PC-9 (cell line): ENCODE measurements at regions not wholly inside any gene's neighbourhood (a gene's known extent, or its start where the extent isn't known, plus 50 kb on each side); places are given as distances from the start of the nearest gene placed in this dataset.
"Not testable (repeated sequence)": the region's sequence is repeated elsewhere in the genome, so short reads cannot be mapped to it uniquely, and the experiment has no call there.

Source experiments
- BruUV-seq: library from RNA; stranded (reverse); fragments of 400-500 nt; replicated peaks from 2 replicates; lab custom pipeline; 2021; lab: Mats Ljungman, UMichigan
- CTCF ChIA-PET: fragments of 300-600 bp; sonication (Branson Sonifier 250); formaldehyde crosslinking; loops from one replicate; lab custom pipeline; 2022; ENCODE audit warnings: antibody characterized with exemption; lab: Charles Lee
- POLR2A ChIA-PET: fragments of 300-600 bp; sonication (Branson Sonifier 250); formaldehyde crosslinking; loops from one replicate; lab custom pipeline; 2022; ENCODE audit warnings: antibody characterized with exemption; ENCODE audit not compliant: unreplicated experiment; lab: Charles Lee
- DNase-seq, 2 experiments: peaks; one replicate each; pipeline versions ENCODE4 v3.0.0 to v3.0.0-alpha.2; 2015 to 2022; ENCODE audit warnings: mixed read lengths in 1 of 2
- H2AFZ ChIP-seq: fragments of 200-600 bp; sonication (generic); 2 replicates; pipeline ENCODE4 v1.8.1; 2017; ENCODE audit warnings: antibody characterized with exemption
- H3F3A ChIP-seq: fragments of 200-600 bp; sonication (generic); 2 replicates; pipeline ENCODE4 v1.8.1; 2017; ENCODE audit warnings: antibody characterized with exemption, mild to moderate bottlenecking, low read depth; ENCODE audit not compliant: insufficient read depth
- H3K27ac ChIP-seq: fragments of 200-600 bp; sonication (generic); 2 replicates; pipeline ENCODE4 v1.6.1; 2016; ENCODE audit warnings: mixed run types
- H3K27me3 ChIP-seq: fragments of 200-600 bp; sonication (generic); 2 replicates; pipeline ENCODE4 v1.6.1; 2016; ENCODE audit warnings: low read depth, mixed run types; ENCODE audit not compliant: insufficient read depth
- H3K36me3 ChIP-seq: fragments of 200-600 bp; sonication (generic); 2 replicates; pipeline ENCODE4 v1.6.1; 2016; ENCODE audit warnings: low read depth, mixed run types
- H3K4me1 ChIP-seq: fragments of 200-600 bp; sonication (generic); replicated peaks from 2 replicates; pipeline ENCODE4 v1.6.1; 2016; ENCODE audit warnings: mixed run types; ENCODE audit not compliant: insufficient read depth
- H3K4me2 ChIP-seq: fragments of 200-600 bp; sonication (generic); 2 replicates; pipeline ENCODE4 v1.6.1; 2017; ENCODE audit warnings: mixed run types
- H3K4me3 ChIP-seq: fragments of 200-600 bp; sonication (generic); 2 replicates; pipeline ENCODE4 v1.6.1; 2016; ENCODE audit warnings: mixed run types
- H3K79me2 ChIP-seq: fragments of 200-600 bp; sonication (generic); 2 replicates; pipeline ENCODE4 v1.6.1; 2017; ENCODE audit warnings: low read depth, mixed run types
- H3K9me2 ChIP-seq: fragments of 200-600 bp; sonication (generic); 2 replicates; pipeline ENCODE4 v1.8.1; 2017; ENCODE audit warnings: mild to moderate bottlenecking; ENCODE audit not compliant: insufficient read depth
- H3K9me3 ChIP-seq: fragments of 200-600 bp; sonication (generic); 2 replicates; pipeline ENCODE4 v1.8.1; 2016; ENCODE audit warnings: low read depth; ENCODE audit not compliant: insufficient read depth
- H4K20me1 ChIP-seq: fragments of 200-600 bp; sonication (generic); 2 replicates; pipeline ENCODE4 v1.8.1; 2017; ENCODE audit not compliant: insufficient read depth
- EZH2 ChIP-seq: fragments of 200-600 bp; sonication (generic); IDR thresholded peaks from 2 replicates; pipeline ENCODE4 v1.8.0; 2017; ENCODE audit warnings: antibody characterized with exemption, low read depth
- intact Hi-C: fragments of 100-400 bp; cut with micrococcal nuclease; formaldehyde crosslinking; loops from one replicate; pipeline ENCODE4 v1.10.0; 2022; ENCODE audit not compliant: unreplicated experiment
- TF ChIP-seq, protein P1 (sequence below): fragments of 200-600 bp; sonication (generic); conservative IDR thresholded peaks from 2 replicates; pipeline ENCODE4 v1.6.1; 2017; ENCODE audit warnings: mixed run types, antibody characterized with exemption, mild to moderate bottlenecking, moderate library complexity

GRCh38 chr1:30569384-30569783 is 154.0 kb downstream of the MATN1 start:
- H3K9me3 ChIP-seq: no peaks in the 10 kb centered on the region
- no peaks in the 10 kb centered on the region for H3K27me3 ChIP-seq
- no peaks in the 10 kb centered on the region for H3K4me1 ChIP-seq
- no peak overlapping the region for H3K4me2 ChIP-seq
- no peak overlapping the region for H3K27ac ChIP-seq
- intact Hi-C loops: no loop called here
- H2AFZ ChIP-seq: no peak overlapping the region
- no peaks in the 10 kb centered on the region for H3F3A ChIP-seq
- DNase-seq: no peak
- no TSS peak for BruUV-seq
- H3K4me3 ChIP-seq: no peak overlapping the region
- H3K79me2 ChIP-seq: no peaks in the 10 kb centered on the region
- no peaks in the 10 kb centered on the region for H3K36me3 ChIP-seq
- no peak for TF ChIP-seq EZH2
- H3K9me2 ChIP-seq: no peaks in the 10 kb centered on the region
- CTCF ChIA-PET: no interaction called here
- POLR2A ChIA-PET: no interaction called here
- H4K20me1 ChIP-seq: no peaks in the 10 kb centered on the region

- no peak overlapping the region for H3K4me2 ChIP-seq
- H3K27me3 ChIP-seq: no peaks in the 10 kb centered on the region
- ChIA-PET POLR2A (no interaction called here), CTCF (no interaction called here)
- intact Hi-C loops: no loop called here
- no peaks in the 10 kb centered on the region; the same call in 1 of the 2 replicates for H3K9me3 ChIP-seq
- no peaks in the 10 kb centered on the region for H3K4me1 ChIP-seq
- no peaks in the 10 kb centered on the region for H3K9me2 ChIP-seq
- H3F3A ChIP-seq: no peaks in the 10 kb centered on the region
- H3K4me3 ChIP-seq: no peak overlapping the region
- no peaks in the 10 kb centered on the region for H3K79me2 ChIP-seq
- H4K20me1 ChIP-seq: no peaks in the 10 kb centered on the region
- no peak for DNase-seq
- H2AFZ ChIP-seq: no peak overlapping the region
- no peaks in the 10 kb centered on the region for H3K36me3 ChIP-seq
- BruUV-seq: no TSS peak
- TF ChIP-seq EZH2: no peak
- TF ChIP-seq, protein P1, sequence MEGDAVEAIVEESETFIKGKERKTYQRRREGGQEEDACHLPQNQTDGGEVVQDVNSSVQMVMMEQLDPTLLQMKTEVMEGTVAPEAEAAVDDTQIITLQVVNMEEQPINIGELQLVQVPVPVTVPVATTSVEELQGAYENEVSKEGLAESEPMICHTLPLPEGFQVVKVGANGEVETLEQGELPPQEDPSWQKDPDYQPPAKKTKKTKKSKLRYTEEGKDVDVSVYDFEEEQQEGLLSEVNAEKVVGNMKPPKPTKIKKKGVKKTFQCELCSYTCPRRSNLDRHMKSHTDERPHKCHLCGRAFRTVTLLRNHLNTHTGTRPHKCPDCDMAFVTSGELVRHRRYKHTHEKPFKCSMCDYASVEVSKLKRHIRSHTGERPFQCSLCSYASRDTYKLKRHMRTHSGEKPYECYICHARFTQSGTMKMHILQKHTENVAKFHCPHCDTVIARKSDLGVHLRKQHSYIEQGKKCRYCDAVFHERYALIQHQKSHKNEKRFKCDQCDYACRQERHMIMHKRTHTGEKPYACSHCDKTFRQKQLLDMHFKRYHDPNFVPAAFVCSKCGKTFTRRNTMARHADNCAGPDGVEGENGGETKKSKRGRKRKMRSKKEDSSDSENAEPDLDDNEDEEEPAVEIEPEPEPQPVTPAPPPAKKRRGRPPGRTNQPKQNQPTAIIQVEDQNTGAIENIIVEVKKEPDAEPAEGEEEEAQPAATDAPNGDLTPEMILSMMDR: no peak
- H3K27ac ChIP-seq: no peak overlapping the region
Measured at GRCh38 chr1:30562559-30562958, 160.8 kb downstream of the MATN1 start.

DNA sequence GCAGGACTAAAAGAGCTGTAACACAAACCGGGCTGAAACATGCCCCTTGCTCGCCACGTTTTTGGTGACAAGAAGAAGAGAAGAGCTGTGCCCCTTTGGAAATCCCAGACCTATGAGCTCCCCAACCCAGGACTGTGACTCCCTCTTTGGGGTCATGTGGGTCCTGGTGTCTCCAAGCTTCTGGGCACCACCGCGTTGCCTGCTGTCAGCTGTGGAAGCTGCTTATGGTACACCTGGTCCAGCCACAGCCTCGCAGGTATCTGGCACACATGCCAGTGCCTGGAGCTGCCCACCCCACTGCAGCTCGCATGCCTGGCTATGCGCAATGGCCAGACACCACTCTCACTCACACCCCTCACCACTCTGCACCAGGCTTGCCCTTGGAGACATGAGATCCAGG is 171.8 kb downstream of the MATN1 start:
- Histone ChIP-seq H3K27ac (no peak overlapping the region), H3K4me3 (no peak overlapping the region), H3K27me3 (no peaks in the 10 kb centered on the region), H2AFZ (no peak overlapping the region), H3K79me2 (no peaks in the 10 kb centered on the region), H3K4me1 (no peaks in the 10 kb centered on the region), H3K9me3 (no peaks in the 10 kb centered on the region), H3K9me2 (no peaks in the 10 kb centered on the region), H3F3A (no peaks in the 10 kb centered on the region), H3K4me2 (no peak overlapping the region), H4K20me1 (no peaks in the 10 kb centered on the region), H3K36me3 (no peaks in the 10 kb centered on the region)
- ChIA-PET CTCF (no interaction called here), POLR2A (no interaction called here)
- intact Hi-C loops: no loop called here
- BruUV-seq: no TSS peak
- DNase-seq: no peak
- no peak for TF ChIP-seq EZH2
- TF ChIP-seq, protein P1: no peak

DNA sequence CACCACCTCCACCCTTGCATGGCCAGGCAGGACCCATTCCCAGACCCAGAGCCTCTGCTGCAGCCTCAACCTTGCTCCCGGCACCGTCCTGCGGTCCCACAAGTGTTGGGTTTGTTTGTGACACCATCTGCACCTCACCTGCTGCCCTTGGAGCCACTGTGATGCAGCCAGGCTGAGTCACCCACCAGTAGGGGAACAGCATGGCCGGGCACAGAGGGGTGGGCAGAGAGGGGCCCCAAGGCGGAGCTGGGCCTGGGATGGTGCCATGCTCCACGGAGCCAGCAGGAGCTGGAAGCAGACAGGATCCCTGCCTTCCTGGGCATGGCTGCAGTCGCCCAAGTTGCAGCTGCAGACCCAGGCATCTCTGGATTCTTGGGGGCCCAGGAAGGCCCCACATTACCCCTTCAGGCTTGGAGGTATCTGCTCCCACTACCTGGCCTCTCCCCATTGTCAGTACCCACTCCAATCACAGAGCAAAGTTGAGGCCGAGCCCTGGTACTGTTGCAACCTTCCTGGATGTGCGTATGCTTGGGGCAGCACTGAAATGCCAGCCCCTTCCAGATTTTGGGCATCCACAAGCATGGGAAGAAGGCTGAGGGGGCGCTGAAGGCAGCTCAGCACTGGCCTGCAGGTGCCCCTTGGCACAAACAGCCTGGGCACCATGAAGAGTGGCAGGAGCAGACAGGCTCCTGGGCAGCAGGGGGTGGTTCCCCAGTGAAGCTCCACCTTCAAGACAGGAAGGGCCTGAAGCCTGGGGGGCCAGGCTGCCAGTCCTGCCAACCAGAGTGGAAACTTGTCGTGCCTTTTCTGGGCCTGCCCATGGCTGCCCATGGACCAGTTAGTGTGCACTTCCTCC is 172.8 kb downstream of the MATN1 start:
- BruUV-seq: no TSS peak
- H4K20me1 ChIP-seq: no peaks in the 10 kb centered on the region
- no peak overlapping the region for H2AFZ ChIP-seq
- POLR2A ChIA-PET: no interaction called here
- no peaks in the 10 kb centered on the region for H3K36me3 ChIP-seq
- H3K27ac ChIP-seq: no peak overlapping the region
- no peaks in the 10 kb centered on the region for H3K9me2 ChIP-seq
- no peak for TF ChIP-seq EZH2
- TF ChIP-seq, protein P1: no peak
- no peaks in the 10 kb centered on the region for H3F3A ChIP-seq
- no peaks in the 10 kb centered on the region for H3K9me3 ChIP-seq
- no peaks in the 10 kb centered on the region for H3K27me3 ChIP-seq
- no peak overlapping the region for H3K4me3 ChIP-seq
- intact Hi-C loops: no loop called here
- no peaks in the 10 kb centered on the region for H3K4me1 ChIP-seq
- CTCF ChIA-PET: no interaction called here
- no peak for DNase-seq
- no peaks in the 10 kb centered on the region for H3K79me2 ChIP-seq
- no peak overlapping the region for H3K4me2 ChIP-seq

DNA sequence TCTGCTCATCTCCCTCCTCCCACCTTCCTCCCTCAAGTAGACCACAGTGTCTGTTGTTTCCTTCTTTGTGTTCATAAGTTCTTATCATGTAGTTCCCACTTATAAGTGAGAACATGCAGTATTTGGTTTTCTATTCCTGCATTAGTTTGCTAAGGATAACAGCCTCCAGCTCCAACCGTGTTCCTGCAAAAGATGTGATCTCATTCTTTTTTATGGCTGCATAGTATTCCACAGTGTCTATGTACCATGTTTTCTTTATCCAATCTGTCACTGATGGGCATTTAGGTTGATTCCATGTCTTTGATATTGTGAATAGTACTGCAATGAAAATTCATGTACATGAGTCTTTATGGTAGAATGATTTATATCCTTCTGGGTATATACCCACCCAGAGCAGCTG is 173.5 kb downstream of the MATN1 start:
- H3K27me3 ChIP-seq, POLR2A ChIA-PET, H3K4me2 ChIP-seq, H3K4me3 ChIP-seq, DNase-seq, H3K27ac ChIP-seq, CTCF ChIA-PET, H3K4me1 ChIP-seq, BruUV-seq, H4K20me1 ChIP-seq, H3K9me2 ChIP-seq, intact Hi-C loops, H3K79me2 ChIP-seq, H3K36me3 ChIP-seq, H3F3A ChIP-seq, H2AFZ ChIP-seq, H3K9me3 ChIP-seq: not testable (repeated sequence)
